A673 (cell line): ENCODE measurements at regions not wholly inside any gene's neighbourhood (a gene's known extent, or its start where the extent isn't known, plus 50 kb on each side); places are given as distances from the start of the nearest gene placed in this dataset.

Experiments
- BruUV-seq: library from RNA; stranded (reverse); fragments of 400-500 nt; replicated peaks from 2 replicates; lab custom pipeline; 2021; lab: Mats Ljungman, UMichigan
- CTCF ChIA-PET: fragments of 300-600 bp; sonication (Branson Sonifier 250); formaldehyde crosslinking; loops from one replicate; lab custom pipeline; 2022; ENCODE audit warnings: antibody characterized with exemption; lab: Charles Lee
- POLR2A ChIA-PET: fragments of 300-600 bp; sonication (Branson Sonifier 250); formaldehyde crosslinking; loops from one replicate; lab custom pipeline; 2022; ENCODE audit warnings: antibody characterized with exemption; ENCODE audit not compliant: low non-redundant PET; lab: Charles Lee
- DNase-seq: peaks from one replicate; pipeline ENCODE4 v3.0.0-alpha.2; 2015; ENCODE audit warnings: low spot score
- H3K27ac ChIP-seq: fragments of 200-600 bp; sonication (generic); 2 replicates; pipeline ENCODE4 v1.5.1; 2016; ENCODE audit warnings: mixed run types, low read depth, mild to moderate bottlenecking, mixed read lengths, antibody characterized with exemption, low read length; ENCODE audit not compliant: poor library complexity, severe bottlenecking
- H3K27me3 ChIP-seq: fragments of 200-600 bp; sonication (generic); replicated peaks from 2 replicates; pipeline ENCODE4 v1.6.1; 2017; ENCODE audit warnings: mixed run types, low read depth, mild to moderate bottlenecking, mixed read lengths, antibody characterized with exemption, low read length; ENCODE audit not compliant: insufficient read depth, poor library complexity
- H3K36me3 ChIP-seq: fragments of 200-600 bp; sonication (generic); 2 replicates; pipeline ENCODE4 v1.6.1; 2016; ENCODE audit warnings: mixed run types, mild to moderate bottlenecking, mixed read lengths, antibody characterized with exemption, low read length; ENCODE audit not compliant: insufficient read depth, poor library complexity, severe bottlenecking
- H3K4me1 ChIP-seq: fragments of 200-600 bp; sonication (generic); 2 replicates; pipeline ENCODE4 v1.6.1; 2017; ENCODE audit warnings: mixed run types, mild to moderate bottlenecking, mixed read lengths, antibody characterized with exemption, low read length; ENCODE audit not compliant: insufficient read depth, poor library complexity, severe bottlenecking
- H3K4me3 ChIP-seq: fragments of 200-600 bp; sonication (generic); 2 replicates; pipeline ENCODE4 v1.5.1; 2016; ENCODE audit warnings: low read depth, mixed run types, mild to moderate bottlenecking, mixed read lengths, low read length; ENCODE audit not compliant: poor library complexity, severe bottlenecking
- H3K9me3 ChIP-seq: fragments of 200-600 bp; sonication (generic); 2 replicates; pipeline ENCODE4 v1.6.1; 2016; ENCODE audit warnings: mixed run types, low read depth, mild to moderate bottlenecking, mixed read lengths, antibody characterized with exemption, low read length; ENCODE audit not compliant: poor library complexity, severe bottlenecking
- EZH2 ChIP-seq: fragments of 200-600 bp; sonication (generic); IDR thresholded peaks from 2 replicates; pipeline ENCODE4 v1.6.1; 2017; ENCODE audit warnings: borderline replicate concordance, low read depth, mild to moderate bottlenecking, mixed read lengths, antibody characterized with exemption, low read length; ENCODE audit not compliant: poor library complexity, severe bottlenecking
- intact Hi-C: fragments of 100-400 bp; cut with micrococcal nuclease; formaldehyde crosslinking; loops from one replicate; pipeline ENCODE4 v1.10.0; 2022; ENCODE audit not compliant: unreplicated experiment
- TF ChIP-seq, protein P1 (sequence below): fragments of 300-800, 200-600 bp; sonication (generic); conservative IDR thresholded peaks from 2 replicates; pipeline ENCODE4 v1.5.1; 2017; ENCODE audit warnings: low read depth, mild to moderate bottlenecking, antibody characterized with exemption, low read length, moderate library complexity, mixed read lengths

DNA sequence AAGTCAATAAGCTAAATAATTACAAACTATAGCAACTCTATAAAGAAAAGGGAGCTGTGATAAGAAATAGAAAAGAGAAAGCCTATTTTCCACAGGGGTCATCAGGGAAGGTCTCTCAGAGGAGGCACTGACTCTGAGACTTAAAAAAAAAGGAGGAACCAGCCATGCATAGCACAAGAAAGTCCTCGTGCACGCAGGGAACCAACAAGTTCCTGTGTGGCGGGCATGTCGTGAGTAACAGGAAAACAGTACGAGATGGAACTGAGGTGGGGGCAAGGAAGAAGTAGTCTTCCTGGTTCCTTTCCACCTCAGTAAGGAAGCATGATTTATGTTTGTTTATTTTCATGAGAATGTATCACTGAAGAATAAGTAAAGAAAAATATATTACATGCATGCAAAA, 367.0 kb upstream of the TMEM132C start:
- Histone ChIP-seq H3K4me3 (no peak overlapping the region), H3K4me1 (no peaks in the 10 kb centered on the region), H3K27me3 (no peaks in the 10 kb centered on the region), H3K27ac (no peak overlapping the region), H3K36me3 (no peaks in the 10 kb centered on the region), H3K9me3 (no peaks in the 10 kb centered on the region)
- intact Hi-C loops, result no loop called here
- BruUV-seq, result no TSS peak
- no peak for DNase-seq
- TF ChIP-seq EZH2, result no peak
- TF ChIP-seq, protein P1, sequence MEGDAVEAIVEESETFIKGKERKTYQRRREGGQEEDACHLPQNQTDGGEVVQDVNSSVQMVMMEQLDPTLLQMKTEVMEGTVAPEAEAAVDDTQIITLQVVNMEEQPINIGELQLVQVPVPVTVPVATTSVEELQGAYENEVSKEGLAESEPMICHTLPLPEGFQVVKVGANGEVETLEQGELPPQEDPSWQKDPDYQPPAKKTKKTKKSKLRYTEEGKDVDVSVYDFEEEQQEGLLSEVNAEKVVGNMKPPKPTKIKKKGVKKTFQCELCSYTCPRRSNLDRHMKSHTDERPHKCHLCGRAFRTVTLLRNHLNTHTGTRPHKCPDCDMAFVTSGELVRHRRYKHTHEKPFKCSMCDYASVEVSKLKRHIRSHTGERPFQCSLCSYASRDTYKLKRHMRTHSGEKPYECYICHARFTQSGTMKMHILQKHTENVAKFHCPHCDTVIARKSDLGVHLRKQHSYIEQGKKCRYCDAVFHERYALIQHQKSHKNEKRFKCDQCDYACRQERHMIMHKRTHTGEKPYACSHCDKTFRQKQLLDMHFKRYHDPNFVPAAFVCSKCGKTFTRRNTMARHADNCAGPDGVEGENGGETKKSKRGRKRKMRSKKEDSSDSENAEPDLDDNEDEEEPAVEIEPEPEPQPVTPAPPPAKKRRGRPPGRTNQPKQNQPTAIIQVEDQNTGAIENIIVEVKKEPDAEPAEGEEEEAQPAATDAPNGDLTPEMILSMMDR, result no peak
- ChIA-PET CTCF (no interaction called here), POLR2A (no interaction called here)

DNA sequence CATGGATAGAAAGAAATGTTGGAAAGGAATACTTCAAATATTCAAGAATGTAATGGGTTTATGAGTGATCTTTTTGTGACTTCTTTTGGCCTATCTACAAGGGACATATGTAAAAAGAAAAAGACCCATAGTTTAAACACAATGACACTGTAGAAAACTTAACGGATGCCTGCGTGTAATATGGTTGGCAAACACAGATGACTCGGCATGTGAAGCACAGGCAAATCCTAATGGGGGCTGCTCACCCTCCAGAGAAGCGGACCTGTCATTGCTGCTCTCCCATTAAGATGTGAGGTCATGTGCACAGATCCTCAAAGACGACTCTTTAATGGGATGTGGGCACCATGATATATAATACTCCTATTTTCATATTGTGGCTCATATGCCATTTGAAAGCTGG, 366.6 kb upstream of the TMEM132C start:
- ChIA-PET POLR2A (no interaction called here), CTCF (no interaction called here)
- BruUV-seq, result no TSS peak
- H3K4me3 ChIP-seq, result no peak overlapping the region
- no peak for DNase-seq
- no peak overlapping the region for H3K27ac ChIP-seq
- H3K27me3 ChIP-seq, result no peaks in the 10 kb centered on the region
- H3K9me3 ChIP-seq, result no peaks in the 10 kb centered on the region
- no peaks in the 10 kb centered on the region for H3K4me1 ChIP-seq
- no peaks in the 10 kb centered on the region for H3K36me3 ChIP-seq
- intact Hi-C loops, result no loop called here
- TF ChIP-seq EZH2, result no peak
- TF ChIP-seq, protein P1, result no peak

DNA sequence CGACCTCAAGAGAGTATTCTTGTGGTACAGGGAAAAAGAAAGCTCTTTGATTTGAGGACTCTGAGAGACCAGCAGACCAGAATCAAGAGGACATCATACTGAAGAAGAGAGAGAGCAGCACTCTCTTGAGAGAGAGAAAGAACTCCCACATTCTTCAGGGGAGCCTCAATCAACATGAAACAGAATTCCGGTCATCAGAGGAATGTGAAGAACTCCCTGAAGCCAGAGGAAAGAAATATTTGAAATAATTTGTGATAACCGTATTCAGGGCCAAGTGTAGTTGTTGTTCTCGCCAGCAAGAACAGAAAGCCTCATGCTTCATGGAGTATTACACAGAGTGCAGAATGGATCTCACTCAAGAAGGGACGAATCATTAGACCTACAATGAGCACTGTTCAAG, 363.8 kb upstream of the TMEM132C start:
- no peaks in the 10 kb centered on the region for H3K36me3 ChIP-seq
- ChIA-PET POLR2A (no interaction called here), CTCF (no interaction called here)
- H3K4me3 ChIP-seq, result no peak overlapping the region
- no peaks in the 10 kb centered on the region for H3K4me1 ChIP-seq
- TF ChIP-seq, protein P1, result no peak
- no peak for TF ChIP-seq EZH2
- no peaks in the 10 kb centered on the region for H3K9me3 ChIP-seq
- no peak for DNase-seq
- no peaks in the 10 kb centered on the region for H3K27me3 ChIP-seq
- intact Hi-C loops, result no loop called here
- no peak overlapping the region for H3K27ac ChIP-seq
- no TSS peak for BruUV-seq
